ENCODE measurements at regions not wholly inside any gene's neighbourhood (a gene's known extent, or its start where the extent isn't known, plus 50 kb on each side); places are given as distances from the start of the nearest gene placed in this dataset.

DNA sequence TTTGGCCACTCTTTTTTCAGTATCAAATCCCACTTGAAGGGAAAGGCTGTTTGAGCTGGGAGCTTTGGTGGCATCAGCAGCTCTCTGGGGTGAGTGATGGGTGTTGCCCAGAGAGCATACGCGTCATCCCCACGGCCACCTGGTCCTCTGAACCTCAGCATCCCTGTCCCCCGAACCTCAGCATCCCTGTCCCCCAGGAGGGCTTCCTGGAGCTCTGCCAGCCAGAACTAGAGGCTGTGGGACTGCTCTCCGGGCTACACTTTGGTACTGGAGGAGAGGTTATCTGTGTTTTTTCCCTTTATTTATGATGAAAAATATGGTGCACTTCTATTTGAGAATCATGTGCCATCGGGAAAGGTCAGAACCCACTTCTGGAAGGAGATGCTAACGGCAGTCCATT is 131.5 kb upstream of the RTL1 start:
- DNase-seq (ENCODE audit: low read depth) (no peak), FAIRE-seq (no peak)
- Histone ChIP-seq H3K27me3 (ENCODE audit: control insufficient read depth, insufficient read depth, low read length) (no peaks in the 10 kb centered on the region), H3K36me3 (ENCODE audit: control insufficient read depth, insufficient read depth, low read length) (peaks cover 1% of the 10 kb centered on the region), H3K4me3 (ENCODE audit: low read depth, low read length) (no peak overlapping the region)
- TF ChIP-seq, protein P1, sequence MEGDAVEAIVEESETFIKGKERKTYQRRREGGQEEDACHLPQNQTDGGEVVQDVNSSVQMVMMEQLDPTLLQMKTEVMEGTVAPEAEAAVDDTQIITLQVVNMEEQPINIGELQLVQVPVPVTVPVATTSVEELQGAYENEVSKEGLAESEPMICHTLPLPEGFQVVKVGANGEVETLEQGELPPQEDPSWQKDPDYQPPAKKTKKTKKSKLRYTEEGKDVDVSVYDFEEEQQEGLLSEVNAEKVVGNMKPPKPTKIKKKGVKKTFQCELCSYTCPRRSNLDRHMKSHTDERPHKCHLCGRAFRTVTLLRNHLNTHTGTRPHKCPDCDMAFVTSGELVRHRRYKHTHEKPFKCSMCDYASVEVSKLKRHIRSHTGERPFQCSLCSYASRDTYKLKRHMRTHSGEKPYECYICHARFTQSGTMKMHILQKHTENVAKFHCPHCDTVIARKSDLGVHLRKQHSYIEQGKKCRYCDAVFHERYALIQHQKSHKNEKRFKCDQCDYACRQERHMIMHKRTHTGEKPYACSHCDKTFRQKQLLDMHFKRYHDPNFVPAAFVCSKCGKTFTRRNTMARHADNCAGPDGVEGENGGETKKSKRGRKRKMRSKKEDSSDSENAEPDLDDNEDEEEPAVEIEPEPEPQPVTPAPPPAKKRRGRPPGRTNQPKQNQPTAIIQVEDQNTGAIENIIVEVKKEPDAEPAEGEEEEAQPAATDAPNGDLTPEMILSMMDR (IDR thresholded peaks at IDR 0.05; ENCODE audit: insufficient read depth, low read length, severe bottlenecking), result no peak

DNA sequence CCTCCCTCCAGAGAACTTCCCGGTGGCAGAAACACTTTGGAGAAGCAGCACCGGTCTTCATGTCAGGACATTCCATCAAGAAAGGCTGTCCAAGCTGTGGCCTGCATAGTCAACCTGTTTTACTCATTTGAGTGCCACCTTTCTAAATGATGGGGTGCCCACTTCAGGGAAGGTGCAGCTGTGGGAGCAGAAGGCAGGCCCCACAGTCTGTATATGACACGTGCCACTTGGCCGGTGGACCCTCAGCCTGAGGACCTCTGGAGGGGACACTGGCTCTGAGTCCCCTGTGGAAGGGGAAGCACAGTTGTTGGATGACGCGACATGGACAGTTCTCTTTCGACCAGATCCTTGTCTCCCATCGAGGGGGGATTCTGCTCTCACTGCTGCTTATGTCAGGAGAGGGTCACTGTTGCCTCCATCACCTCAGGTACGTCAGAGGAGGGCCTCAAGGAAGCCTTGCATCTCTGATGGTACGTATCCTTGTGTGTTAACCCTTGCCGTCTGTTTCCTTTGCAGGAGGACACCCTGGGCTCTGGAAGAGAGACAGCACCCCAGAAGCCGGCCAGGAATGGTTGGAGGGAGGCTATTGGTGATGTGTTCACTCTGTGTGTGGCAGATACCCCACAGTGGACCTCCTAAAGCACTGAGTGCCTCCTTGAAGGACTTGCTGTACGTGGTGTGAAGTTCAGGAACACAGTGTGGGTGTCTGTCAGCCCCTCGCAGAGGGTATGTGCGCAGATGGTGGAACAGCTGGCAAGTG is 132.1 kb upstream of the RTL1 start:
- peaks cover 1% of the 10 kb centered on the region for H3K36me3 ChIP-seq (ENCODE audit: control insufficient read depth, insufficient read depth, low read length)
- no peak for DNase-seq (ENCODE audit: low read depth)
- FAIRE-seq, result no peak
- H3K4me3 ChIP-seq (ENCODE audit: low read depth, low read length), result no peak overlapping the region
- TF ChIP-seq, protein P1 (IDR thresholded peaks at IDR 0.05; ENCODE audit: insufficient read depth, low read length, severe bottlenecking), result no peak
- H3K27me3 ChIP-seq (ENCODE audit: control insufficient read depth, insufficient read depth, low read length), result no peaks in the 10 kb centered on the region

DNA sequence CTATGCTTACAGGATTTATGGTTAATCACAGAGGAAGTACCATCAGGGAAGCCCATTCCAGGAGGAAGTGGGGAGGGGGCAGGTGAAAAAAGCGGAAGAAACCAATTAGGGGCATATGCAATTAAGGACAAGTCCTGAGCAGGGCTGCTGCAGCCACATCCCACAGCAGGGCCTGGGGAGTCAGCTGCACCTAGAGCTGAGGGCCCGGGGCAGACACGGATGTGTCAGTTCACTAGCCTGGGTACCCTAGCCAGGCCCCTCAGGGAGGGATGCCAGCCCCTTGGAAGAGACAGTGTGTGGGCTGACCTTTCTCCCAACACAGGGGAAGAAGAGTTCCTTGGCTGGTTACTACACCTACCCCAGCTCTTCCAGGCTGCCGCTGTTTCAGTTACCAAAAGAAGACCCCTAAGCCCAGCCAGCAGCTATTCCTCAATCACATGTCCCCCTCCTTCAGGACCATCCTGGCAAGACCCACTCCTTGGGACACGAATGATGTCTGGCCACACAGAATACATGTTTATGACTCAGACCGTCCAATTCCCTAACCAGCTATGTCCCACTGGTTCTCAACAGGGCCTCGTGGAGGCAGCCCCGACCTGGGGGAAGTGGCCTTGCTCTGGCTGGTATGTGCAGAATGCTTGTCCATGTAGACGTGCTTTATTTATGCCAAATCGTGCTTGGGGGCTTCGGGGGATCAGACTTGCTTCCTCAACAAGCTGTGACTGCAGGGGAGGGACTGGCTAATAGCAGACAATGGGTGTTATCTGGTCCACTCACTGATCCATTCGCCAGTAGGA is 133.7 kb upstream of the RTL1 start:
- Histone ChIP-seq H3K4me3 (ENCODE audit: low read depth, low read length) (no peak overlapping the region), H3K27me3 (ENCODE audit: control insufficient read depth, insufficient read depth, low read length) (no peaks in the 10 kb centered on the region)
- no peak for DNase-seq (ENCODE audit: low read depth)

GRCh38 chr14:101039031-101039754 is 135.7 kb upstream of the RTL1 start:
- TF ChIP-seq, protein P1 (IDR thresholded peaks at IDR 0.05; ENCODE audit: insufficient read depth, low read length, severe bottlenecking), result no peak
- DNase-seq (ENCODE audit: low read depth), result no peak
- Histone ChIP-seq H3K36me3 (ENCODE audit: control insufficient read depth, insufficient read depth, low read length) (peaks cover 1% of the 10 kb centered on the region), H3K4me3 (ENCODE audit: low read depth, low read length) (no peak overlapping the region), H3K27me3 (ENCODE audit: control insufficient read depth, insufficient read depth, low read length) (no peaks in the 10 kb centered on the region)
- no peak for FAIRE-seq

More for the DNA sequence above, 133.7 kb upstream of the RTL1 start:
- TF ChIP-seq, protein P1 (IDR thresholded peaks at IDR 0.05; ENCODE audit: insufficient read depth, low read length, severe bottlenecking), result no peak
- peaks cover 1% of the 10 kb centered on the region for H3K36me3 ChIP-seq (ENCODE audit: control insufficient read depth, insufficient read depth, low read length)
- no peak for FAIRE-seq

DNA sequence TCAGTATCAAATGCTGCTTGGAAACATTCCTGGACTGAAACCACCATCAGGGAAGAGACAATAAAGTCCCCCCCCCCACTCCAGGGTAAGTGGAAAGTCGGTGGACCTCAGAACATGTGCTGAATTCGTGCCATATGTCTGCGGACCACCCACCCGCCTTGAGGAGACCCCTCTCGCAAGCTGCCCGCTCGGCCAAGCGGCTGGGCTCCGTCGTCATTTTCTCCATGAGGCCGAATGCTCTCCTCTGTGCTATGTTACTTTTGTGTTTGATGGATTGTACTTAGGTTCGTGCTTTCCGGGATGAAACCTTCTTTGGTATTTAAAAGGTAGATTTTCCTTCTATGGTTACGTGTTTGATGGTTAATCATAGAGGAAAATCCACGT is 136.2 kb upstream of the RTL1 start:
- DNase-seq (ENCODE audit: low read depth) (no peak), FAIRE-seq (no peak)
- no peak overlapping the region for H3K4me3 ChIP-seq (ENCODE audit: low read depth, low read length)
- TF ChIP-seq, protein P1 (IDR thresholded peaks at IDR 0.05; ENCODE audit: insufficient read depth, low read length, severe bottlenecking), result no peak
- H3K36me3 ChIP-seq (ENCODE audit: control insufficient read depth, insufficient read depth, low read length), result peaks cover 1% of the 10 kb centered on the region
- no peaks in the 10 kb centered on the region for H3K27me3 ChIP-seq (ENCODE audit: control insufficient read depth, insufficient read depth, low read length)

Measured in bronchial epithelial cell (primary cell).